GM23248 (cell line): ENCODE measurements at regions not wholly inside any gene's neighbourhood (a gene's known extent, or its start where the extent isn't known, plus 50 kb on each side); places are given as distances from the start of the nearest gene placed in this dataset.

ENCODE experiments used
- DNase-seq: peaks from one replicate; pipeline ENCODE4 v3.0.0-alpha.2; 2015
- H2AFZ ChIP-seq: fragments of 200-600 bp; sonication (generic); 2 replicates; pipeline ENCODE4 v1.6.1; 2016; ENCODE audit warnings: antibody characterized with exemption
- H3F3A ChIP-seq: fragments of 200-600 bp; sonication (generic); 2 replicates; pipeline ENCODE4 v1.6.1; 2016; ENCODE audit warnings: mild to moderate bottlenecking, antibody characterized with exemption, mixed run types; ENCODE audit not compliant: insufficient read depth
- H3K27ac ChIP-seq: fragments of 200-600 bp; sonication (generic); 2 replicates; pipeline ENCODE4 v1.5.1; 2016; ENCODE audit warnings: mild to moderate bottlenecking
- H3K27me3 ChIP-seq: fragments of 200-600 bp; sonication (generic); replicated peaks from 2 replicates; pipeline ENCODE4 v1.6.1; 2016; ENCODE audit warnings: mild to moderate bottlenecking; ENCODE audit not compliant: insufficient read depth
- H3K36me3 ChIP-seq: fragments of 200-600 bp; sonication (generic); 2 replicates; pipeline ENCODE4 v1.6.1; 2016; ENCODE audit warnings: low read depth, mild to moderate bottlenecking
- H3K4me1 ChIP-seq: fragments of 200-600 bp; sonication (generic); 2 replicates; pipeline ENCODE4 v1.6.1; 2016; ENCODE audit warnings: mild to moderate bottlenecking; ENCODE audit not compliant: insufficient read depth
- H3K4me2 ChIP-seq: fragments of 200-600 bp; sonication (generic); one replicate; pipeline ENCODE4 v1.6.1; 2016; ENCODE audit warnings: mild to moderate bottlenecking; ENCODE audit not compliant: unreplicated experiment
- H3K4me3 ChIP-seq: fragments of 200-600 bp; sonication (generic); 2 replicates; pipeline ENCODE4 v1.5.1; 2016; ENCODE audit warnings: mild to moderate bottlenecking
- H3K79me2 ChIP-seq: fragments of 200-600 bp; sonication (generic); 2 replicates; pipeline ENCODE4 v1.6.1; 2016; ENCODE audit warnings: mild to moderate bottlenecking; ENCODE audit not compliant: insufficient read depth
- H3K9ac ChIP-seq: fragments of 200-600 bp; sonication (generic); 2 replicates; pipeline ENCODE4 v1.6.1; 2016; ENCODE audit warnings: mild to moderate bottlenecking
- H3K9me2 ChIP-seq: fragments of 200-600 bp; sonication (generic); 2 replicates; pipeline ENCODE4 v1.6.1; 2016; ENCODE audit warnings: mixed run types, mild to moderate bottlenecking, moderate library complexity; ENCODE audit not compliant: insufficient read depth
- H3K9me3 ChIP-seq: fragments of 200-600 bp; sonication (generic); one replicate; pipeline ENCODE4 v1.6.1; 2017; ENCODE audit warnings: low read depth
- H4K20me1 ChIP-seq: fragments of 200-600 bp; sonication (generic); 2 replicates; pipeline ENCODE4 v1.6.0; 2016; ENCODE audit not compliant: insufficient read depth
- EZH2 ChIP-seq: fragments of 200-600 bp; sonication (generic); IDR thresholded peaks from 2 replicates; pipeline ENCODE4 v1.6.1; 2018; ENCODE audit warnings: antibody characterized with exemption, mild to moderate bottlenecking; ENCODE audit not compliant: insufficient read depth, poor library complexity, severe bottlenecking
- EZH2phosphoT487 ChIP-seq: fragments of 200-600 bp; sonication (generic); IDR thresholded peaks from 2 replicates; pipeline ENCODE4 v1.6.1; 2018; ENCODE audit warnings: antibody characterized with exemption, moderate library complexity, mild to moderate bottlenecking, low read depth; ENCODE audit not compliant: insufficient read depth
- WGBS, 2 experiments: methylation state at CpG; one replicate each; pipeline ENCODE4 v1.1.6; 2015 to 2017; ENCODE audit warnings: low lambda C conversion rate in 2 of 2, low coverage in 1 of 2; ENCODE audit errors: missing lambda C conversion rate in 2 of 2; 5-methylcytosine and 5-hydroxymethylcytosine counted together
- in situ Hi-C: fragments of 300-500 bp; cut with MboI; formaldehyde crosslinking; loops from 2 replicates; pipeline ENCODE4 v1.15.0; 2020

DNA sequence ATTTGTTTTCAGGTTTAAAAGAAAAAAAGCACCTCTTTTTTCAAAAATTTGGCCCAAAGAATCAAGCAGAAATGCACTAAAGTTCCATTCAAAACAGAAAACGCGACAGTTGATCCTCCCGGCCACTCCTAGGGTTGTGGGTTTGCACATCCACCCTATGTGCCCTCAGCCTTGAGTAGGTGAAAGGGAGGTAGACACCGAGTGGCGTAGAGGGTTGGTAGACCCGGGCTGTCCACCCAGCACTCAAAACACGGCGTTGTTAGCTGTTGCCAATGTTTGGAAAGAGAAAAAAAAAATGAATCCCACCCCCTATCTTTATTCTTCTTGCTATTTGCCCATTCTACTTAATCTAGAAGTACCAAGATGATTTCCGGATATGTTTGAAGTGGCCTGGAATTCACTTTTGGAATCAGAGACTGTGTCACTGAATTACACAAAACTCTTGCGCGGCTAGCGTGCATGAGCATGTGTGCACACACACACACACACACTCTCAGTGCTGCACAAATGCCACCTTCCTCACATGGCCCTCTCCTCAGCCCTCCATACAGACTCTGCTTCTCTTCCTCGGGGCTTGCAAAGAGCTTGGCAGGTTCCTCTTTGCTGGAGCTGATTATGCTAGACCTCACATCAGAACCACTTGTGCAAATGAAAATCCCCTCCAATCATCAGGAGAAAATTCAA is 110.2 kb upstream of the HAND1 start:
- Histone ChIP-seq H4K20me1 (no peaks in the 10 kb centered on the region), H3K27me3 (no peaks in the 10 kb centered on the region; the same call in 1 of the 2 replicates), H3K9me2 (no peaks in the 10 kb centered on the region), H3K4me3 (no peak overlapping the region), H2AFZ (no peak overlapping the region), H3F3A (no peaks in the 10 kb centered on the region), H3K4me1 (0 out of 2 replicates have a peak, but pooled peaks cover 5% of the 10 kb centered on the region), H3K4me2 (no peak overlapping the region), H3K27ac (no peak overlapping the region), H3K79me2 (no peaks in the 10 kb centered on the region), H3K9ac (no peak overlapping the region), H3K36me3 (no peaks in the 10 kb centered on the region), H3K9me3 (no peaks in the 10 kb centered on the region)
- no peak for DNase-seq
- no peak for TF ChIP-seq EZH2phosphoT487
- TF ChIP-seq EZH2: no peak
- 74 to 76% methylated on average over 13 of the region's 13 CpGs for WGBS, 2 experiments
- in situ Hi-C loops: no loop called here

DNA sequence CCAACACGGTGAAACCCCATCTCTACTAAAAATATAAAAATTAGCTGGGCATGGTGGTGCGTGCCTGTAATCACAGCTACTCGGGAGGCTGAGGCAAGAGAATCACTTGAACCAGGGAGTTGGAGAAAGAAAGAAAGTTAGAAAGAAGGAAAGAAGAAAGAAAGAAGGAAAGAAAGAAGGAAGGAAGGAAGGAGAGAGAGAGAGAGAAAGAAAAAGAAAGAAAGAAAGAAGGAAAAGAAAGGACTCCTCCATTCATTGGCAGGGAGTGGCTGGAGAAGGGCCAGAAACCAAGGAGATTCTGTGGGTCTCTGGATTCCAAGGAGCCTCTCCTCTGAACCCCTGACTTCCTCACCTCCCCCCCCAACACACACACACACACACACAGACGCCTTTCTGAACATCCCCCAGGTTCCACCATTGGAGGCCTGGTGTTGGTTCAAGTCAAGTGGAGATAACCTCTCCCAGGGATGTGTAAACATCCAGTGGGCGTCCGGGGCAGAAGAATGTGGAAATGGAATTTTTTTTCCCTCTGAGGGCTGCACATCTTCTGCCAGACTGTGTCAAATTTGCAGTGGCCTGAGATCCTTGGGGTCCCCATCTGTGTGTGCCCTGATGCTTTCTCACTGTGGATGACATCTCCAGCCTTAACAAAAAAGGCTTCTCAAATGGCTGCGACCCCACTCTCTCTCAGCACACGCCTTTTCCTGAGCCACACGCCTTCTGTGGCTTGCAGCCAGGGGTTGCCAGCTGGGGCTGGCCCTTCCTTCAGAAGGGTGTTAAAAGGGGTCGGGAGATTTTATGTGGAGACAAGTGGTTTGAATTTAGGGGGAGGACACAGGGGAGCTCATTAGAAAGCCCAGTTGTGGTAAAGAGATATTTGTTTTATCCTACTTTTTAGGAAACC is 109.3 kb upstream of the HAND1 start:
- Histone ChIP-seq H3K9me2 (no peaks in the 10 kb centered on the region), H3K4me3 (no peak overlapping the region), H3K4me2 (no peak overlapping the region), H3K27me3 (no peaks in the 10 kb centered on the region; the same call in 1 of the 2 replicates), H2AFZ (no peak overlapping the region), H3K4me1 (no peaks in the 10 kb centered on the region), H3K27ac (no peak overlapping the region), H3K9me3 (no peaks in the 10 kb centered on the region), H3K79me2 (no peaks in the 10 kb centered on the region), H4K20me1 (no peaks in the 10 kb centered on the region), H3K36me3 (no peaks in the 10 kb centered on the region), H3F3A (no peaks in the 10 kb centered on the region), H3K9ac (no peak overlapping the region)
- 26 to 30% methylated on average over 10 of the region's 10 CpGs for WGBS, 2 experiments
- no peak for TF ChIP-seq EZH2phosphoT487
- no peak for TF ChIP-seq EZH2
- in situ Hi-C loops: no loop called here
- DNase-seq: no peak

DNA sequence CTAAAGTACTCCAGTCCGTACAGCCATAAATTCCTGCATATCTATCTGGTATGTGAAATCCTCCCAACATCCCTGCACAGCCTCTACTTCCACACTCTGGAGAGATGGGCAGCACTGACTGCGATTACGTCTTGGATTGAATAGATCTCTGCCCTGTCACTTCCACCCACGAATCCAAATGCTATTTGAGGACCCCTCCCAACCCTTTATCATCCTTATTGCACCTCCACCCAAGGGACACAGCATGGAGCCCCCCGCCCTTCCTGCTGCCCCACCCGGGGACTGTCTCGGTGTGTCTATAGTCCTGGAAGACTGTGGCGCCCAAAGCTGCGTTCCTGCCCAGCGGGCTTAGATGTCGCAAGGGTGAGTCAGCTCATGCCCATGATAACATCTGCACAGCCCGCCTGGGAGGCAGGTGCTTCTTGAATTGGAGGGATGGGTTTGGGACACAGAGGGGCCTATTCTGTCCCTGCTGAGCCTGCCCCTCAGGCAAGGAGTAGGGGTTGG is 105.7 kb upstream of the HAND1 start:
- H3K4me2 ChIP-seq: no peak overlapping the region
- no peaks in the 10 kb centered on the region for H3K4me1 ChIP-seq
- no peak overlapping the region for H2AFZ ChIP-seq
- peaks cover 3% of the 10 kb centered on the region; the same call in 1 of the 2 replicates for H3K27me3 ChIP-seq
- no peaks in the 10 kb centered on the region for H3K9me2 ChIP-seq
- 73 to 74% methylated on average over 12 of the region's 12 CpGs for WGBS, 2 experiments
- no peak for DNase-seq
- H3K36me3 ChIP-seq: no peaks in the 10 kb centered on the region
- no peak for TF ChIP-seq EZH2phosphoT487
- no peak for TF ChIP-seq EZH2
- no peak overlapping the region for H3K27ac ChIP-seq
- no peak overlapping the region for H3K9ac ChIP-seq
- no peak overlapping the region for H3K4me3 ChIP-seq
- H3K9me3 ChIP-seq: no peaks in the 10 kb centered on the region
- in situ Hi-C loops: no loop called here
- H3K79me2 ChIP-seq: no peaks in the 10 kb centered on the region
- H4K20me1 ChIP-seq: no peaks in the 10 kb centered on the region
- no peaks in the 10 kb centered on the region for H3F3A ChIP-seq

DNA sequence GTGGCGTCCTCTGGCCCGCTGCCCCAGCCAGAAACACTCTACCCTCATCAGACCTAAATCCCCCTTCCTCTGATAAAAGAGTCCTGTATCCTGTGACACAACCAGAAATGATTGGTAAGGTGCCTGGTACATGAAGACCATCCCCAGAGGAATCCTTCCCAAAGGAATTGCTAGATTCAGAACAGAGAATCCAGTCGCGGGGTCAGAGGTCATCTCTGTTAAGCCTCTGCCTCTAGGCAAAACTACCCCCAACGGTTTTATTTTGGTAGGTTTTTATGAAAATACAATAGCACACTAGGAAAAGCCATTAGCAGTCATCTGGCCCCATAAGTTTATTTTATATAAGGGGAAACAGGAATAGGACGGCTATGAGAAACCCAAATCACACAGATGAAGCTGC is 102.4 kb upstream of the HAND1 start:
- TF ChIP-seq EZH2 (no peak), EZH2phosphoT487 (no peak)
- Histone ChIP-seq H3K4me1 (no peaks in the 10 kb centered on the region), H3K79me2 (no peaks in the 10 kb centered on the region), H4K20me1 (no peaks in the 10 kb centered on the region), H3K9ac (no peak overlapping the region), H3K36me3 (no peaks in the 10 kb centered on the region), H3F3A (no peaks in the 10 kb centered on the region), H3K9me3 (no peaks in the 10 kb centered on the region), H2AFZ (no peak overlapping the region), H3K9me2 (no peaks in the 10 kb centered on the region), H3K27me3 (peaks cover 25% of the 10 kb centered on the region; the same call in 1 of the 2 replicates), H3K4me3 (no peak overlapping the region), H3K4me2 (no peak overlapping the region), H3K27ac (no peak overlapping the region)
- in situ Hi-C loops: no loop called here
- 72 to 76% methylated on average over 6 of the region's 6 CpGs for WGBS, 2 experiments
- DNase-seq: no peak
